ENCODE measurements at regions not wholly inside any gene's neighbourhood (a gene's known extent, or its start where the extent isn't known, plus 50 kb on each side); places are given as distances from the start of the nearest gene placed in this dataset.

- TF ChIP-seq GATA3 (IDR thresholded peaks at IDR 0.05; ENCODE audit: low read depth, low read length) (no peak), GATA2 (IDR thresholded peaks at IDR 0.05; ENCODE audit: low read depth, low read length) (no peak)
These were observed 643.3 kb downstream of the SOCS6 start for GRCh38 chr18:70931942-70932814.

DNA sequence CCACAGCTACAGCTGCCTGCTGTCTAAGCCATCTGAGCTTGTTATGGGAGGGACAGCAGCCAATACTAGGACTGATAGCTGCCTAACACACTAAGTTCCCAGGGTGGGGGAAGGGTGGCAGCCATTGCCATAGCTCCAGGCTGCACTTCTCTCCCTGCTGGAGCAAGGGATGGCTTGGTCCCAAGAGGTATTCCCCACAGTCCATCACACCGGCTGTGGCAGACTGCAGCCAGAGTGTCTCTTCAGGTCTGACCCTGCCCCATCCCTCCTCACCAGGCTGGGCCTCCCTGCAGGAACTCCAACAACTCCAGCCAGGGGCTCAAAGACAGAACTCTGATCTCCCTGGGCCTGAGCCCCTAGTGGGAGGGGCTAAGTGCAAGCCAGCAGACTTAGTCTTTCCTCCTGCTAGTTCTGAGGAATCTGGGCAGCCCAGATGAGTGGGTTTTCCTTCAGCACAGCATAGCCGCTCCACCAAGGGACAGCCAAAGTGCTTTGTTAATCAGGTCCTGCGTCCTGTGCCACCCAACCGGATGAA, 632.1 kb downstream of the SOCS6 start:
- TF ChIP-seq GATA2 (IDR thresholded peaks at IDR 0.05; ENCODE audit: low read depth, low read length) (no peak), GATA3 (IDR thresholded peaks at IDR 0.05; ENCODE audit: low read depth, low read length) (no peak)

- TF ChIP-seq GATA3 (IDR thresholded peaks at IDR 0.05; ENCODE audit: low read depth, low read length) (no peak), GATA2 (IDR thresholded peaks at IDR 0.05; ENCODE audit: low read depth, low read length) (no peak)
These were observed 618.8 kb downstream of the SOCS6 start for GRCh38 chr18:70907673-70908072.

GRCh38 chr18:70892381-70892780, 603.5 kb downstream of the SOCS6 start:
- TF ChIP-seq GATA3 (IDR thresholded peaks at IDR 0.05; ENCODE audit: low read depth, low read length) (no peak), GATA2 (IDR thresholded peaks at IDR 0.05; ENCODE audit: low read depth, low read length) (no peak)

DNA sequence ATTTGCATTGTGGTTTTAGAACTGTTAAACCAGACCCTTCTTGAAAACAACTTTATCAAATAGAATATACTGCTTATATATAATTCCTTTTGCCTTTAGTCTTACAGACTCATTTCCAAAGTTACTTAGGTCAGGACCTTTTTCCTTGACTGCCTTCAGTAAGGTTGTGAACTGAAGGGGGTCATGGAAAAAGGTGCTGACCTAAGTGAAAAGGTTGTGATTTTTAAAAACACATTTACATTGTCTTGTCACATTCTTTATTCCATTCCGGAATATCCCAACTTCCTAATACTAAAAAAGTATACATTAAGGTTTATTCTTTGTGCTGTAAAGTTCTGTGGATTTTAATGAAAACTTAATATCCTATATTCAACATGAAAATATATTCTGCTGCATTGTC, 581.4 kb downstream of the SOCS6 start:
- TF ChIP-seq GATA3 (IDR thresholded peaks at IDR 0.05; ENCODE audit: low read depth, low read length) (no peak), GATA2 (IDR thresholded peaks at IDR 0.05; ENCODE audit: low read depth, low read length) (no peak)

GRCh38 chr18:70848329-70848728, 559.5 kb downstream of the SOCS6 start:
- TF ChIP-seq GATA2 (IDR thresholded peaks at IDR 0.05; ENCODE audit: low read depth, low read length), result no peak

DNA sequence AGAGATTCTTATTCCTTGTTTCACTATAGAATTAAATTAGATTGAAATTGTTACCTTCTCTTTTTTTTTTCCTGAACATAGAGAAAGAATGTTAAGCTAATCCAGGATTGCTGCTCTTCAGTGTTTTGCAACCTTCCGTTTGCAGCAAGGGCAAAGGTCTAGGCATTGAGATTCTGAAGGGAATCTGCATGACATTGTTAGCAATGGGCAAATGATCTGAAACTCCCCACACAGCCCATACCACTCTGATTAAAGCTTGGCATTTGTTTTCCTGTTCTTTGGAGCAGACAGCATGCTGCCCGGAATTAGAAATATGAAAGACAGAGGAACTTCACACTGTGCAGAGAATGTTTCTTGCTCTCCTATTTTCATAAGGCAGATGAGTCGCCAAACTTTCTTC, 551.8 kb downstream of the SOCS6 start:
- TF ChIP-seq GATA3 (IDR thresholded peaks at IDR 0.05; ENCODE audit: low read depth, low read length) (no peak), GATA2 (IDR thresholded peaks at IDR 0.05; ENCODE audit: low read depth, low read length) (no peak)

DNA sequence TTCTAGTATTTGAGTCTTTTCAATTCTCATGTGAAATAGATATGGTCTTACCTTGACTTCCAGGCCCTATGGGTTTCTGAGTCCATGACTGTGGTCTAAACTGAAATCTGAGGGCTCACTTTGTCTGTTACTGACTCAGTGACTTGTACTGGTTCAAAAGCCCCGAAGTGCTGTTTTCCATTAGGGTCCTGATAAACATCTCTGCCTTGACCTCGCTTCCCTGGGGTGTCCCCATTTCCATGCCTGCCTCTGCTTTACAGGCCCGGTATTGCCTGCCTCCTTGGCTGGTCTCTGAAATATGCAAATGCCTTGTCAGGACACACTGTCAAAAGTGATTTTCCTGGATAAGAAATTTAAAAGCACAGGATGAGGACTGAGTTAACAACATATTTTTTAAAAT, 538.8 kb downstream of the SOCS6 start:
- TF ChIP-seq GATA3 (IDR thresholded peaks at IDR 0.05; ENCODE audit: low read depth, low read length) (no peak), GATA2 (IDR thresholded peaks at IDR 0.05; ENCODE audit: low read depth, low read length) (peak; percentile 72)

- TF ChIP-seq GATA2 (IDR thresholded peaks at IDR 0.05; ENCODE audit: low read depth, low read length), result no peak
These were observed 537.7 kb downstream of the SOCS6 start for GRCh38 chr18:70826571-70826970.

- TF ChIP-seq GATA3 (IDR thresholded peaks at IDR 0.05; ENCODE audit: low read depth, low read length), result no peak
- TF ChIP-seq GATA2 (IDR thresholded peaks at IDR 0.05; ENCODE audit: low read depth, low read length), result no peak
These were observed 533.8 kb downstream of the SOCS6 start for GRCh38 chr18:70822691-70823090.

- TF ChIP-seq GATA3 (IDR thresholded peaks at IDR 0.05; ENCODE audit: low read depth, low read length) (no peak), GATA2 (IDR thresholded peaks at IDR 0.05; ENCODE audit: low read depth, low read length) (no peak)
These were observed 533.3 kb downstream of the SOCS6 start for GRCh38 chr18:70822117-70822516.

DNA sequence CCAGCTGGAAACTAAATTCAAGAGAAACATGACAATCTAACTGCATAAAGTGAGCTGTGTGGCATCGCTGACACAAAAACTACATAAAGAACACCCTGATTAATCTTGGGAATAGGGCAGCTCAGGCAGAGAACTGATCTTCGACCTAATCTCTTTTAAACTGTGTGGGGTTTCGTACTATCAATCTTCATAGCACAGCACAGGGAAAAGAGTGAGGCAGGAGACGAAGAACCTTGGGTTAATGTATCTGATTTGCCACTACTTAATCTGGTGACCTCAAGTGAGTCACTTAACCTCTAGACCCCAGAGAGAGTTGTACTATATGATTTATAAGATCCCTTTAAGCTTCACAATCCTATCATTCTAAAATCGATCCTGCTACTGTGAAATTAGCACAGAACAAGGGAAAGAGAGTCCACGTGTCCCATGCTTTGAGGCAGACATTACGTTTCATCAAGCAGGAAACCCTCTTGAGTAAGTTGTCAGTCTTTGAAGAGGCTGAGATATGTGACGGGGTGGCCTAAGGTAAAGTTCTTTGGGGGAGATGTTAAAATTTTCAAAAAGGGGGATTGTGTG, 519.7 kb downstream of the SOCS6 start:
- TF ChIP-seq GATA3 (IDR thresholded peaks at IDR 0.05; ENCODE audit: low read depth, low read length) (no peak), GATA2 (IDR thresholded peaks at IDR 0.05; ENCODE audit: low read depth, low read length) (no peak)

DNA sequence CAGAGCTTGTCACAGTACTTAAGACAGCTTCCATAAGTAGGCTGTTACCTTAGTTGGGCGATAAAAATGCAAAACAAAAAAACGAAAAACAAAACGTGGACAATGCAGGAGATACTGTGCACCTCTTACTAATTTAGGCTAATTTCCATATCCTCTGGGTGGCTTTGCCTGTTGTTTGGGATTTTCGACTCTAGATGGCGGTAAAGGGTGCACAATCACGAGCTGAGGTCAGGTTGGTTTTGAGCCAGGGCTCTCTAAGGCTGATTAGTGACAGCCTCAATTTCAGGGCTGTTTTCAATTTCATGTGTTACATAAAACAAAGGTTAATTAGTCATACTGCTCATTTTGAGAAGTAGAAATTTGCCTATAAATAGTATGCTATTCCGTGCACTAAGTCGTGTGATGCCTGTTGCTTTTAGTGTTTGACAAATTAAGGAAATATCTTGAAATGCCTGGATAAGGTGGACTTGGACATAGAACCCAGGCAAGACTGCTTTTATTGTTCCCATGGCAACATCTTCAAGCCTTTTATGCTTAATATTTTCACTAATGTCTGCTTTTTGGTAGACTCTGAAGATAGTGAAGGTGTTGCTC, 493.1 kb downstream of the SOCS6 start:
- TF ChIP-seq GATA3 (IDR thresholded peaks at IDR 0.05; ENCODE audit: low read depth, low read length) (no peak), GATA2 (IDR thresholded peaks at IDR 0.05; ENCODE audit: low read depth, low read length) (no peak)

GRCh38 chr18:70762812-70763211, 474.0 kb downstream of the SOCS6 start:
- no peak for TF ChIP-seq GATA3 (IDR thresholded peaks at IDR 0.05; ENCODE audit: low read depth, low read length)
- TF ChIP-seq GATA2 (IDR thresholded peaks at IDR 0.05; ENCODE audit: low read depth, low read length), result no peak

GRCh38 chr18:70758780-70759179, 469.9 kb downstream of the SOCS6 start:
- TF ChIP-seq GATA3 (IDR thresholded peaks at IDR 0.05; ENCODE audit: low read depth, low read length), result no peak
- no peak for TF ChIP-seq GATA2 (IDR thresholded peaks at IDR 0.05; ENCODE audit: low read depth, low read length)
